Thyroid gland (tissue), 4 donors: ENCODE measurements at regions not wholly inside any gene's neighbourhood (a gene's known extent, or its start where the extent isn't known, plus 50 kb on each side); places are given as distances from the start of the nearest gene placed in this dataset.

Experiments used
- POLR2A ChIP-seq, 2 donors: fragments of 450-650 bp; IDR thresholded peaks; one replicate each; pipeline ENCODE4 v1.6.1; 2017; ENCODE audit warnings: antibody characterized with exemption in 2 of 2, mild to moderate bottlenecking in 2 of 2, moderate library complexity in 1 of 2
- TF ChIP-seq, protein P1 (sequence below), 6 experiments: fragments of 200-600 bp in 3 of 6; fragments of 450-650 bp in 3 of 6; sonication (generic) in 3 of 6; IDR thresholded peaks; one replicate each; pipeline ENCODE4 v1.5.1; 2016 to 2019; ENCODE audit warnings: antibody characterized with exemption in 6 of 6, mild to moderate bottlenecking in 2 of 6, inconsistent platforms in 1 of 6, moderate library complexity in 1 of 6

DNA sequence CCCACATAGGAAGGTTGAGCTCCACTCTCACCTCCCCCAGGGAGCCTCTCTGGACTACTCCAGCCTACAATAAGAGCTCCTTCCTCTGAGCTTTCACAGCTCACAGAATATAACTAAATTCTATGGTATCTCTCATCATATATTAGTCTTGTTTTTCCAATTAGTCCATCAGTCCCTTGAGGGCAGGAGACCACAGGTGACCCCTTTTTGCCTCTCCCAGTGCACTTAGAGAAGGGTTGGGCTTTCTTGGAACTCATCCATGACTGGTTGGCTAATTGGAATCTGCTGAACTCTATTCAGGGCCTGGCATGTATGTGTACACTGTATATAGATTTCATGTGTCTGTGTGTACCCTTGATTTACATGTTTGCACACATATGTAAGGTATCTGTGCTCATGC is 50.4 kb upstream of the ARAP3 start:
- TF ChIP-seq, protein P1, sequence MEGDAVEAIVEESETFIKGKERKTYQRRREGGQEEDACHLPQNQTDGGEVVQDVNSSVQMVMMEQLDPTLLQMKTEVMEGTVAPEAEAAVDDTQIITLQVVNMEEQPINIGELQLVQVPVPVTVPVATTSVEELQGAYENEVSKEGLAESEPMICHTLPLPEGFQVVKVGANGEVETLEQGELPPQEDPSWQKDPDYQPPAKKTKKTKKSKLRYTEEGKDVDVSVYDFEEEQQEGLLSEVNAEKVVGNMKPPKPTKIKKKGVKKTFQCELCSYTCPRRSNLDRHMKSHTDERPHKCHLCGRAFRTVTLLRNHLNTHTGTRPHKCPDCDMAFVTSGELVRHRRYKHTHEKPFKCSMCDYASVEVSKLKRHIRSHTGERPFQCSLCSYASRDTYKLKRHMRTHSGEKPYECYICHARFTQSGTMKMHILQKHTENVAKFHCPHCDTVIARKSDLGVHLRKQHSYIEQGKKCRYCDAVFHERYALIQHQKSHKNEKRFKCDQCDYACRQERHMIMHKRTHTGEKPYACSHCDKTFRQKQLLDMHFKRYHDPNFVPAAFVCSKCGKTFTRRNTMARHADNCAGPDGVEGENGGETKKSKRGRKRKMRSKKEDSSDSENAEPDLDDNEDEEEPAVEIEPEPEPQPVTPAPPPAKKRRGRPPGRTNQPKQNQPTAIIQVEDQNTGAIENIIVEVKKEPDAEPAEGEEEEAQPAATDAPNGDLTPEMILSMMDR (IDR thresholded peaks at IDR 0.05), result no peak
- TF ChIP-seq POLR2A (IDR thresholded peaks at IDR 0.05), result no peak
